Chondrocyte (in vitro differentiated cells): ENCODE measurements at regions not wholly inside any gene's neighbourhood (a gene's known extent, or its start where the extent isn't known, plus 50 kb on each side); places are given as distances from the start of the nearest gene placed in this dataset.

Experiments used
- DNase-seq: peaks from one replicate; pipeline ENCODE4 v3.0.0; 2021; ENCODE audit warnings: mixed read lengths, low spot score
- H3K27ac Mint-ChIP-seq: one replicate; pipeline ENCODE4 v1.8.0; 2021; ENCODE audit warnings: mild to moderate bottlenecking, moderate library complexity, mixed read lengths; ENCODE audit not compliant: unreplicated experiment
- H3K27me3 Mint-ChIP-seq: 2 replicates; pipeline ENCODE4 v1.8.0; 2021; ENCODE audit warnings: low read depth, mixed read lengths
- H3K36me3 Mint-ChIP-seq: 2 replicates; pipeline ENCODE4 v1.8.0; 2021; ENCODE audit warnings: low read depth, mixed read lengths
- H3K4me1 Mint-ChIP-seq: 2 replicates; pipeline ENCODE4 v1.8.0; 2021; ENCODE audit warnings: low read depth, mild to moderate bottlenecking, mixed read lengths
- H3K4me3 Mint-ChIP-seq: one replicate; pipeline ENCODE4 v1.8.0; 2021; ENCODE audit warnings: mild to moderate bottlenecking, moderate library complexity, mixed read lengths; ENCODE audit not compliant: unreplicated experiment
- H3K9me3 Mint-ChIP-seq: 2 replicates; pipeline ENCODE4 v1.8.0; 2021; ENCODE audit warnings: low read depth, mixed read lengths
- TF ChIP-seq, protein P1 (sequence below): fragments of 200-600 bp; sonication (generic); IDR thresholded peaks from 2 replicates; pipeline ENCODE4 v1.5.0; 2021; ENCODE audit warnings: antibody characterized with exemption, mild to moderate bottlenecking, moderate library complexity

DNA sequence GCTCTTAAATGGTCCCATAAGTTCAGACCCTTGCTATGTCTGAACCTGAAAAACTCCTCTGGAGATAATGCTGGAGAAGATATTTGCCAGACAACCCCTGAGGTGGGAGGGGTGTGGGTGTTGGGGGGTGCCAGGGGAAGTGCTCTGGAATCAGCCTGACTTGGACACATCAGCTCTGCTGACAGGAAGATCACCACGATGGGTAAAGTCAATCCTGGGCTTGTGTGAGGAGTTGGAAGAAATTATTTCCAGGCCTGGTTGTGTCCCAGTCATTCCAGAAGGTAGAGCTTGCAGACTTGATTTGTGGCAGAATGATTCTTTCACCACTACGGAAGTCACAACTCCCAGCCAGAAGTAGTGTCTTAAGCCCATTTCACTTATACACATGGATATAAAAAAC, 60.3 kb upstream of the UNC5B start:
- H3K9me3 Mint-ChIP-seq, result no peaks in the 10 kb centered on the region
- no peak overlapping the region for H3K4me3 Mint-ChIP-seq
- no peak for DNase-seq

DNA sequence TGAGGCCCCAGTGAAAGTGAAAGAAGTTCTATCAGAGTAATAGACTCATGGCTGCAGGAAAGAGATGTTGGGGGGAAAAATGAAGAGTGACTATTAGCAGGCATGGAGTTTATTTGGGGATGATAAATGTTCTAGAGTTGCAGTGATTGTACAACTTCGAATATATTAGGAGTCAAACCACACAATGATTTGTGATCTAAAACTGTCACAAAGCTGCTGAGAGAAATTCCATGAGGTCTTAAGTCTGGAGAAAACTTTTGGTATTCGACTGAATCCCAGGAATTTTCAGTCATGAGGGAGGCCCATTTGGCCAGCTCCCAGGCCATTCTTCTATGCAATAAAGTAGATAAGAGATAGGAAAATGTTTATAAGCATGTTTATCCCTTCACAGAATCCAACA, 55.9 kb upstream of the UNC5B start:
- Mint-ChIP-seq H3K4me1 (peaks cover 4% of the 10 kb centered on the region), H3K36me3 (no peaks in the 10 kb centered on the region), H3K9me3 (no peaks in the 10 kb centered on the region), H3K4me3 (no peak overlapping the region), H3K27ac (no peak overlapping the region), H3K27me3 (peaks cover 6% of the 10 kb centered on the region)
- TF ChIP-seq, protein P1, sequence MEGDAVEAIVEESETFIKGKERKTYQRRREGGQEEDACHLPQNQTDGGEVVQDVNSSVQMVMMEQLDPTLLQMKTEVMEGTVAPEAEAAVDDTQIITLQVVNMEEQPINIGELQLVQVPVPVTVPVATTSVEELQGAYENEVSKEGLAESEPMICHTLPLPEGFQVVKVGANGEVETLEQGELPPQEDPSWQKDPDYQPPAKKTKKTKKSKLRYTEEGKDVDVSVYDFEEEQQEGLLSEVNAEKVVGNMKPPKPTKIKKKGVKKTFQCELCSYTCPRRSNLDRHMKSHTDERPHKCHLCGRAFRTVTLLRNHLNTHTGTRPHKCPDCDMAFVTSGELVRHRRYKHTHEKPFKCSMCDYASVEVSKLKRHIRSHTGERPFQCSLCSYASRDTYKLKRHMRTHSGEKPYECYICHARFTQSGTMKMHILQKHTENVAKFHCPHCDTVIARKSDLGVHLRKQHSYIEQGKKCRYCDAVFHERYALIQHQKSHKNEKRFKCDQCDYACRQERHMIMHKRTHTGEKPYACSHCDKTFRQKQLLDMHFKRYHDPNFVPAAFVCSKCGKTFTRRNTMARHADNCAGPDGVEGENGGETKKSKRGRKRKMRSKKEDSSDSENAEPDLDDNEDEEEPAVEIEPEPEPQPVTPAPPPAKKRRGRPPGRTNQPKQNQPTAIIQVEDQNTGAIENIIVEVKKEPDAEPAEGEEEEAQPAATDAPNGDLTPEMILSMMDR, result no peak
- no peak for DNase-seq

More for the DNA sequence above, 60.3 kb upstream of the UNC5B start:
- TF ChIP-seq, protein P1, result no peak
- Mint-ChIP-seq H3K27me3 (peaks cover 15% of the 10 kb centered on the region), H3K27ac (no peak overlapping the region), H3K36me3 (no peaks in the 10 kb centered on the region), H3K4me1 (peaks cover 4% of the 10 kb centered on the region)

DNA sequence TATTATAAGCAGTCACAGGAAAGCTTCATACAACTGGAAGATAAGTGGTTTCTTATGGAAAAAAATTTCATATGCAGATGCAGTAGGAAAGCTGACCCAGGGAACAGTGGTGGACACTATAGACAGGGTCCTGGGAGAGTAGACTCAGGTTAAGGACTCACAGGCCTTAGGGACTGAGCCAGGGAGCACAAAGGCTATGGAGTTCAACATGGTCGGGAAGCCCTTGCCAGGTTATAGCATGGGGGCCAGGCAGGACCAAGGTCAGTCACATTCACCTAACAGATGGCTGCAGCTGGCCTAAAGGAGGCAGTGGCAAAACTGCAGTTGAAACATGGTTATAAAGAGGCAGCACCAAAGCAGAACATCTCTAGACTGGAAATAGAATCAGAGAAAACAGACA, 54.9 kb upstream of the UNC5B start:
- Mint-ChIP-seq H3K27ac (no peak overlapping the region), H3K27me3 (peaks cover 5% of the 10 kb centered on the region), H3K9me3 (no peaks in the 10 kb centered on the region), H3K36me3 (no peaks in the 10 kb centered on the region), H3K4me3 (no peak overlapping the region), H3K4me1 (peaks cover 4% of the 10 kb centered on the region)
- TF ChIP-seq, protein P1, result no peak
- DNase-seq, result no peak

DNA sequence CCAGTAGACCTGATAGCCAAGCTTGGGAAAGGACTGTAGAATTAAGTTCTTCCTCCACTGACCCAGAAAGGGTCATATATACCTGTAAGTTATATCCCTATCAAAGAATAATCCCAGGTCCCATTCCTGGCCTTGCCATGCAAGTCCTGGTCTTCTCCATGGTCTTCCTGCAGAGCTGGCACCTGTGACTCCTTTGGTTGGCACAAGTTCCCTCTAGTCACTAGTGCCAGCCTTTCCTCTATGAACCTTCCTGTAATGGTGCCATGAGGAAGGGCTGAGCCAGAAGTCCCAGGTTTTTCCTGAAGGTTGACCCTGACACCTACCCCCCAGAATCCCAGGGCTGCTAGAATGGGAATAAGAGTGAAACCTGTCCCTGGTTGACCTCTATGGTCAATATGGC, 54.1 kb upstream of the UNC5B start:
- H3K4me1 Mint-ChIP-seq, result peaks cover 4% of the 10 kb centered on the region
- peaks cover 5% of the 10 kb centered on the region for H3K27me3 Mint-ChIP-seq
- no peaks in the 10 kb centered on the region for H3K36me3 Mint-ChIP-seq
- H3K4me3 Mint-ChIP-seq, result no peak overlapping the region
- no peak for DNase-seq
- no peak overlapping the region for H3K27ac Mint-ChIP-seq
- peaks cover 2% of the 10 kb centered on the region for H3K9me3 Mint-ChIP-seq
- TF ChIP-seq, protein P1, result no peak

DNA sequence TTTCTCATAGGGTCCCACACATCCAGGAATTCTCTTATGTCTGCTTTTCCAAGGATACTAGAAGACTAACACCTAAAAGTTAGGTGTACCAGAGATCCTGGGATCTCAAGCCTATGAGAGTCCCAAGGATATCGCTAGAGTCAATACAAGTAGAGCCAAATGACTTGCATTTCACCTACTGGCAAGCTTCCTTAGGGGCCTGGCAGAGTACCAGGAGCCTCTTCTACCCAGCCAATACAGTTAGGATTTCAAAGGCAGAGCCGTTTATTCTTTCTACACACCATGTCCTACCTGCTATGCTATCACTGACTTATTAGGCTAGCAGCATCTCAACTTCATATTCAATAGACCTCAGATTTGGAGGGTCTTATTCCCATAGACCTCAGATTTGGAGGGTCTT, 53.5 kb upstream of the UNC5B start:
- H3K27me3 Mint-ChIP-seq, result peaks cover under 1% of the 10 kb centered on the region
- TF ChIP-seq, protein P1, result no peak
- peaks cover 4% of the 10 kb centered on the region for H3K4me1 Mint-ChIP-seq
- H3K27ac Mint-ChIP-seq, result no peak overlapping the region
- DNase-seq, result no peak
- no peaks in the 10 kb centered on the region for H3K36me3 Mint-ChIP-seq
- H3K4me3 Mint-ChIP-seq, result no peak overlapping the region
- H3K9me3 Mint-ChIP-seq, result peaks cover 9% of the 10 kb centered on the region
